ENCODE measurements at regions not wholly inside any gene's neighbourhood (a gene's known extent, or its start where the extent isn't known, plus 50 kb on each side); places are given as distances from the start of the nearest gene placed in this dataset.
"Not testable (repeated sequence)": the region's sequence is repeated elsewhere in the genome, so short reads cannot be mapped to it uniquely, and the experiment has no call there.

DNA sequence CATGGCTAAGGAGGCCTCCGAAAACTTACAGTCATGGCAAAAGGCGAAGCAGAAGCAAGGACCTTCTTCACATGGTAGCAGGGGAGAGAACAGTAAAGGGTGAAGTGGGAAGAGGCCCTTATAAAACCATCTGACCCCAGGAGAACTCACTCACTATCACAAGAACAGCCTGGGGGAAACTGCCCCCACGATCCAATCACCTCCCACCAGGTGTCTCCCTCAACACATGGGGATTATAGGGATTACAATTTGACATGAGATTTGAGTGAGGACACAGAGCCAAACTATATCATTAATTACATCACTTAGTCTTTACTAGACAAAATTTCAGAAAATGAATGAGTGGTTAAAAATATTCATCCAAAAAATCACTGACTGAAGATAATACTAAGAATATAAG lies 453.6 kb downstream of the COL12A1 start:
- no peak for DNase-seq (ENCODE audit: low read depth)
- in situ Hi-C loops (cut with HindIII; ENCODE audit: low pct_unique_long_range_greater_than_20kb, low sequenced_read_pairs) = no loop called here

DNA sequence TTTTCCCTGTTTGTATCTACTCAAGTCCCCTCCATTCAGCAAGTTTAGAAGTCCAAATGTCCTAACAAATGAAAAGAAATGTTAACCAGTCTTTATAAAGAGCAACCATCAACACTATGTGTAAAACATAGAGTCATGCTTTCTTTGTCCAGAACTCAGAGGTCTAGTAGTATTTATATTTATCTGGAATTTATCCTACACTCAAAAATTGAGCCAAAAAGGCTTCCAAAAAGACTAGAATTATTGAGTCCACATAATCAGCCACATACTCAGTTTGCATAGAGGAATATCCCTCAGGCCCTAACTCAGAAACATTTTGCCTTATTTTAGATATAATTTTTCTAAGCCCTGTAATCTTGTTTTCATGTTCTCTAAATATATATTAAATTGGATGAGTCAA lies 455.0 kb downstream of the COL12A1 start:
- no peak for DNase-seq (ENCODE audit: low read depth)
- in situ Hi-C loops (cut with HindIII; ENCODE audit: low pct_unique_long_range_greater_than_20kb, low sequenced_read_pairs) = no loop called here

DNA sequence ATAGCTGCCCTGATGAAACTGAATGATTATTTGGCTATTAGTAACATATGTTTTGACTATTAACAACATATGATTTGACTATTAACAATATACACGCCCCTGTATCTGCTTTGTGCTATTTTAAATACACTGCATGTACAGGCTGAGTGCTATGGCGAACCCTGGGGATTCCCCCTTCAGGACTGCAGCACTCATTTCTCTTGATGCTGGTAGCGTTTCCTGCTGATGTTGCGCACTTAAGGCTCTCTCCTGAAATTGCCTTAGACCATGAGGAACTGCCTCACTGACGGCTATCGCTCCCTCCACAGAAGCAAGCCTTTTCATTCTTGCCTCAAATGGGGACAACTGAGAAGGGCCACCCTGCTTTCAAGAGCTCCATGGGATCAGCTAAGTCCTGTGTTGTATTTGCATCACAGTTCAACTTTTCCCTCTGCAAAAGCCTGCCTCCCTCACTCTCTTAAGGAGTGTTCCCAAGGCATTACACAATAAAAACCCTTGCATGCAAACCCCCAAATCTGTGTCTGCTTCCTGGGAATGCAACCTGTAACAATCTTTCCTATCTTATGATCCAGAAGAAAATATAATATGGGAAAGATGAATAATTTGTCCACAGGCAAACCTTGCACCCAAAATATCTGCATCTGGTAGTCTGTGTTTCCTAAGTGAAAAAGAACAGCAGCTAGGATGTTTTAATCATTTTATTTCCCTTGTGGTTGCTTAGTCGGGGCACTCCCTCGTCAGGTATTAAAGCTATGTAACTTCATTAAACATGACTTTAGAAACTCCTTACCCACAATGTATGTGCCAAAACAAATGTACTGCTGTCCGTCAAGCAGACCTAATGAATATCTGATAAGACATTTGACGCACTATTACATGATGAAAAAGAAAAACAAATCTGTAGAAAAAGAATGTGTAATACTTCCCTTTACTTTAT lies 456.4 kb downstream of the COL12A1 start:
- DNase-seq (ENCODE audit: low read depth) = no peak
- in situ Hi-C loops (cut with HindIII; ENCODE audit: low pct_unique_long_range_greater_than_20kb, low sequenced_read_pairs) = no loop called here

GRCh38 chr6:74745670-74746069 lies 460.2 kb downstream of the COL12A1 start:
- in situ Hi-C loops (cut with HindIII; ENCODE audit: low pct_unique_long_range_greater_than_20kb, low sequenced_read_pairs) = no loop called here
- DNase-seq (ENCODE audit: low read depth) = no peak

GRCh38 chr6:74742793-74743508 lies 462.9 kb downstream of the COL12A1 start:
- in situ Hi-C loops (cut with HindIII; ENCODE audit: low pct_unique_long_range_greater_than_20kb, low sequenced_read_pairs) = no loop called here
- DNase-seq (ENCODE audit: low read depth) = no peak

DNA sequence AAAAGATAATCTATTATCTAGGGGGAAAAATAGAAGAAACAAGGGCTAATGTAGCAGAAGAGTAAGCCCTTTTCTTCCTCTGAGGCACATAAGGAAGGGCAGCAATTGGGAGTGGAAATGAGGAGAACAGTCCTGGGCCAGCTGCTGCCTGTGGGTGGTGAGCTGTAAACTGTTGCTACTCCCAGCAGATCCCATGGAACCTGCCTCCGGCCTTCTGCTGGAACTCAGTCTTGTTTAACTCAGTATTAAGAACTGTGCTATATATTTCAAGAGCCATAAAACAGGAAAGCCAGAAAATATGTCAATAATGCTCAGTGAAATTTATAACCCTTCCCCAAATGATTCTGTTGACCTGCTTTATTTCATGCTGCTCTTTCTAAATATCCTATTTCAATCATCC lies 464.2 kb downstream of the COL12A1 start:
- no peak for DNase-seq (ENCODE audit: low read depth)
- in situ Hi-C loops (cut with HindIII; ENCODE audit: low pct_unique_long_range_greater_than_20kb, low sequenced_read_pairs) = no loop called here

GRCh38 chr6:74735304-74735703 lies 470.5 kb downstream of the COL12A1 start:
- in situ Hi-C loops (cut with HindIII; ENCODE audit: low pct_unique_long_range_greater_than_20kb, low sequenced_read_pairs) = no loop called here
- peak; percentile 8 for DNase-seq (ENCODE audit: low read depth)

DNA sequence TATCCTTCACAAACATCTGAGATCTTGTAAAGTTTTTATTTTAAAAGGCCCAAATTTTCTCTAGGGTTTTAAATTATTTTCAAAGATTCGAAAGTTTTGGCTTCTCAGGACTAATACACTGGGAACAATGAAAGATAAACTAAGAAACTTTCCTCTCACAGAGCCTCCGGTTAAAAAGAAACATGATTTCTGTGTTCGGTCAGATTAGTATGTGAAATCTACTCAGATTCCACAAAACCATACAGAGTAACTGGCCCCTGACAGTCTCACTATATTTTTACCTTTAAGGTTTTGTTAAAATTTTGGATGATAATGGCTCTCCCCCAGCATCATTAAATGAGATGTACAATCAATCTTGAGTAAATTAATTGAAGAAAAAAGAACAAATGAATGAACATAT lies 471.0 kb downstream of the COL12A1 start:
- no peak for DNase-seq (ENCODE audit: low read depth)
- in situ Hi-C loops (cut with HindIII; ENCODE audit: low pct_unique_long_range_greater_than_20kb, low sequenced_read_pairs) = no loop called here

- DNase-seq (ENCODE audit: low read depth) = no peak
- in situ Hi-C loops (cut with HindIII; ENCODE audit: low pct_unique_long_range_greater_than_20kb, low sequenced_read_pairs) = no loop called here
Observed at GRCh38 chr6:74733830-74734620, 471.8 kb downstream of the COL12A1 start.

- DNase-seq (ENCODE audit: low read depth) = no peak
- in situ Hi-C loops (cut with HindIII; ENCODE audit: low pct_unique_long_range_greater_than_20kb, low sequenced_read_pairs) = no loop called here
Observed at GRCh38 chr6:74731931-74732330, 473.9 kb downstream of the COL12A1 start.

- no peak for DNase-seq (ENCODE audit: low read depth)
- in situ Hi-C loops (cut with HindIII; ENCODE audit: low pct_unique_long_range_greater_than_20kb, low sequenced_read_pairs) = no loop called here
Observed at GRCh38 chr6:74731204-74731603, 474.6 kb downstream of the COL12A1 start.

DNA sequence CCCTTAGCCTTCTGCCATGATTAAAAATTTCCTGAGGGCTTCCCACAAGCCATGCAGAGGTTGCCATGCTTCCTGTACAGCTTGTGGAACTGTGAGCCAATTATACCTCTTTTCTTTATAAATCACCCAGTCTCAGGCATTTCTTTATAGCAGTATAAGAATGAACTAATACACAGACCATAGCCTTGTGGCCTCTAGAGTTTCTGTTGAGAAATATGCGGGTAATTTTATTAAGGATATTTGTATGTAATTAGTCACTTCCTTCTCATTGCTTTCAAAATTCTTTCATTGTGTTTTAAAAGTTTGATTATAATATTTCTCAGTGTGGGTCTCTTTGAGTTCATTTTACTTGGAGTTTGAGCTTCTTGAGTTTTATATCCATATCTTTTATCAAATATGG lies 484.9 kb downstream of the COL12A1 start:
- DNase-seq (ENCODE audit: low read depth) = no peak
- in situ Hi-C loops (cut with HindIII; ENCODE audit: low pct_unique_long_range_greater_than_20kb, low sequenced_read_pairs) = no loop called here

GRCh38 chr6:74717591-74717990 lies 488.3 kb downstream of the COL12A1 start:
- in situ Hi-C loops (cut with HindIII; ENCODE audit: low pct_unique_long_range_greater_than_20kb, low sequenced_read_pairs) = no loop called here
- no peak for DNase-seq (ENCODE audit: low read depth)

- no peak for DNase-seq (ENCODE audit: low read depth)
- in situ Hi-C loops (cut with HindIII; ENCODE audit: low pct_unique_long_range_greater_than_20kb, low sequenced_read_pairs) = no loop called here
Observed at GRCh38 chr6:74715355-74716085, 490.3 kb downstream of the COL12A1 start.

DNA sequence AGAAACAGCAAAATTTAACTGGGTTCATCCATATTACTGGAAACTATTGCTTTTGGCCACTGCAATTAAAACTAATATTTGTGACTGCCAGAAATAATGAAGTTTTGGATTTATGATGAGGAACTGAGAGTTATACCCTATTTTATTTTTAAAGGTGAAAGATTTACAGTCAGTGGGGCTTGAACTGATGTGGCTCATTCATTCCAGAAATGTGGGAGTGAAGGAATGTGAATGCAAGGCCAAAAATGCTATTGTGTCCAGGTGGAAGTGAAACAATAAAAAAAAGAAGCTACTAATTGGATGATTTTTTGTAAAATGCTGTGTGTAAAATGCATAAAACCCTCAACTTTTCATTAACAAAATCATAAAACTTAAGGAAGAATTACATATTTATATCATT lies 491.9 kb downstream of the COL12A1 start:
- no peak for DNase-seq (ENCODE audit: low read depth)
- in situ Hi-C loops (cut with HindIII; ENCODE audit: low pct_unique_long_range_greater_than_20kb, low sequenced_read_pairs) = no loop called here

GRCh38 chr6:74705451-74705850 lies 500.4 kb downstream of the COL12A1 start:
- DNase-seq (ENCODE audit: low read depth) = no peak
- in situ Hi-C loops (cut with HindIII; ENCODE audit: low pct_unique_long_range_greater_than_20kb, low sequenced_read_pairs) = no loop called here

GRCh38 chr6:74704540-74704939 lies 501.3 kb downstream of the COL12A1 start:
- in situ Hi-C loops (cut with HindIII; ENCODE audit: low pct_unique_long_range_greater_than_20kb, low sequenced_read_pairs); DNase-seq (ENCODE audit: low read depth): not testable (repeated sequence)

- no peak for DNase-seq (ENCODE audit: low read depth)
Observed at GRCh38 chr6:74690365-74690764, 515.5 kb downstream of the COL12A1 start.

More at GRCh38 chr6:74690365-74690764, 515.5 kb downstream of the COL12A1 start:
- in situ Hi-C loops (cut with HindIII; ENCODE audit: low pct_unique_long_range_greater_than_20kb, low sequenced_read_pairs) = no loop called here
